H1 (cell line): ENCODE measurements at regions not wholly inside any gene's neighbourhood (a gene's known extent, or its start where the extent isn't known, plus 50 kb on each side); places are given as distances from the start of the nearest gene placed in this dataset.

Experiments used
- CTCF ChIA-PET: fragments of 300-600 bp; sonication (Branson Sonifier 250); formaldehyde crosslinking; loops from one replicate; lab custom pipeline; 2021; ENCODE audit not compliant: partially characterized antibody; lab: Charles Lee
- POLR2A ChIA-PET: fragments of 300-600 bp; sonication (Branson Sonifier 250); formaldehyde crosslinking; loops from one replicate; lab custom pipeline; 2021; ENCODE audit warnings: inconsistent platforms; ENCODE audit not compliant: partially characterized antibody; lab: Charles Lee
- DNase-seq, 2 experiments: peaks; one replicate each; pipeline versions ENCODE4 v3.0.0 to v3.0.0-alpha.2; 2010 to 2022; ENCODE audit warnings: low spot score in 2 of 2, low read depth in 1 of 2, mixed read lengths in 1 of 2
- FAIRE-seq: peaks from 2 replicates; lab custom pipeline; 2011; peaks lifted over from hg19 to GRCh38; lab: Jason Lieb, UNC
- H2AFZ ChIP-seq: 2 replicates; pipeline ENCODE4 v1.8.1; 2012; ENCODE audit warnings: low read length, inconsistent platforms
- H2AK5ac ChIP-seq: 2 replicates; pipeline ENCODE4 v1.6.1; 2013; ENCODE audit warnings: low read depth, low read length
- H2BK120ac ChIP-seq: replicated peaks from 2 replicates; pipeline ENCODE3; 2013; ENCODE audit warnings: low read depth, low read length, inconsistent platforms
- H2BK12ac ChIP-seq: 2 replicates; pipeline ENCODE4 v1.6.1; 2013; ENCODE audit warnings: low read depth, low read length
- H2BK15ac ChIP-seq: 2 replicates; pipeline ENCODE4 v1.6.1; 2013; ENCODE audit warnings: low read length
- H2BK20ac ChIP-seq: 2 replicates; pipeline ENCODE4 v1.6.1; 2013; ENCODE audit warnings: low read length
- H2BK5ac ChIP-seq: 2 replicates; pipeline ENCODE4 v1.6.1; 2013; ENCODE audit warnings: low read depth, low read length
- H3K14ac ChIP-seq: 2 replicates; pipeline ENCODE4 v1.6.1; 2013; ENCODE audit warnings: inconsistent platforms; ENCODE audit not compliant: insufficient read length
- H3K18ac ChIP-seq: 2 replicates; pipeline ENCODE4 v1.6.1; 2013; ENCODE audit warnings: low read length; ENCODE audit errors: extremely low read depth
- H3K23ac ChIP-seq: 2 replicates; pipeline ENCODE4 v1.6.1; 2013; ENCODE audit warnings: inconsistent platforms; ENCODE audit not compliant: insufficient read length
- H3K23me2 ChIP-seq: 2 replicates; pipeline ENCODE4 v1.6.1; 2013; ENCODE audit warnings: low read depth, low read length
- H3K27ac ChIP-seq: 2 replicates; pipeline ENCODE4 v1.6.1; 2011; ENCODE audit warnings: low read depth, low read length, inconsistent platforms
- H3K27me3 ChIP-seq, 4 experiments: replicated peaks in 1 of 4; 1 replicate in 1 of 4; 2 replicates in 3 of 4; pipeline versions ENCODE4 v1.6.1 to v1.8.1; 2011 to 2013; ENCODE audit warnings: low read length in 3 of 4, mild to moderate bottlenecking in 3 of 4, inconsistent platforms in 2 of 4, mixed read lengths in 2 of 4, moderate library complexity in 1 of 4; ENCODE audit not compliant: control insufficient read depth in 3 of 4, insufficient read depth in 3 of 4; ENCODE audit errors: extremely low read depth in 1 of 4
- H3K36me3 ChIP-seq, 4 experiments: 2 replicates each; pipeline versions ENCODE4 v1.6.1 to v1.8.1; 2011 to 2013; ENCODE audit warnings: mild to moderate bottlenecking in 4 of 4, low read length in 3 of 4, moderate library complexity in 2 of 4, control low read depth in 1 of 4, inconsistent platforms in 1 of 4; ENCODE audit not compliant: insufficient read depth in 4 of 4, control insufficient read depth in 2 of 4
- H3K4ac ChIP-seq: replicated peaks from 2 replicates; pipeline ENCODE3; 2013; ENCODE audit warnings: low read length, low read depth, mixed read lengths, inconsistent platforms; ENCODE audit not compliant: insufficient read length
- H3K4me1 ChIP-seq, 4 experiments: replicated peaks in 1 of 4; 1 replicate in 1 of 4; 2 replicates in 3 of 4; pipeline versions ENCODE4 v1.6.1 to v1.8.1; 2011 to 2013; ENCODE audit warnings: low read length in 3 of 4, inconsistent platforms in 2 of 4, mixed read lengths in 1 of 4; ENCODE audit not compliant: insufficient read depth in 4 of 4, control insufficient read depth in 3 of 4
- H3K4me2 ChIP-seq, 2 experiments: 2 replicates each; pipeline versions ENCODE4 v1.6.1 to v1.8.1; 2011 to 2013; ENCODE audit warnings: low read depth in 2 of 2, low read length in 2 of 2, control low read depth in 1 of 2, inconsistent platforms in 1 of 2, mild to moderate bottlenecking in 1 of 2; ENCODE audit not compliant: insufficient read depth in 1 of 2
- H3K4me3 ChIP-seq, 4 experiments: fragments of 200-600, 300-600 bp in 1 of 4; sonication (generic), shearing (Covaris generic), sonication (Bioruptor Twin) in 1 of 4; 2 replicates each; pipeline versions ENCODE4 v1.5.1 to v1.8.1; 2011 to 2016; ENCODE audit warnings: low read length in 4 of 4, low read depth in 3 of 4, control low read depth in 2 of 4, inconsistent platforms in 2 of 4, mild to moderate bottlenecking in 2 of 4, mixed read lengths in 1 of 4, moderate library complexity in 1 of 4; ENCODE audit not compliant: insufficient read depth in 2 of 4; ENCODE audit errors: extremely low read depth in 1 of 4
- H3K56ac ChIP-seq: replicated peaks from 2 replicates; pipeline ENCODE3; 2013; ENCODE audit warnings: low read depth, mild to moderate bottlenecking, mixed read lengths, low read length, inconsistent platforms; ENCODE audit not compliant: insufficient read length
- H3K79me1 ChIP-seq: 2 replicates; pipeline ENCODE4 v1.6.1; 2013; ENCODE audit warnings: low read depth, low read length, control low read depth
- H3K79me2 ChIP-seq, 2 experiments: 2 replicates each; pipeline versions ENCODE4 v1.6.1 to v1.8.1; 2012 to 2013; ENCODE audit warnings: low read length in 2 of 2, mild to moderate bottlenecking in 2 of 2, inconsistent platforms in 1 of 2; ENCODE audit not compliant: insufficient read depth in 2 of 2, control insufficient read depth in 1 of 2
- H3K9ac ChIP-seq, 4 experiments: replicated peaks in 1 of 4; 1 replicate in 1 of 4; 2 replicates in 3 of 4; pipeline versions ENCODE4 v1.6.1 to v1.8.1; 2011 to 2013; ENCODE audit warnings: low read depth in 3 of 4, low read length in 3 of 4, control low read depth in 2 of 4, mild to moderate bottlenecking in 2 of 4, moderate library complexity in 2 of 4, inconsistent platforms in 1 of 4; ENCODE audit errors: extremely low read depth in 1 of 4
- H3K9me3 ChIP-seq, 2 experiments: 2 replicates each; pipeline versions ENCODE4 v1.6.1 to v1.8.1; 2012 to 2013; ENCODE audit warnings: mild to moderate bottlenecking in 2 of 2, moderate library complexity in 2 of 2, control low read depth in 1 of 2, inconsistent platforms in 1 of 2, low read depth in 1 of 2, low read length in 1 of 2, mixed read lengths in 1 of 2; ENCODE audit not compliant: insufficient read depth in 2 of 2
- H4K20me1 ChIP-seq, 2 experiments: replicated peaks in 1 of 2; 2 replicates each; pipeline versions ENCODE3 to v1.8.1; 2011 to 2013; ENCODE audit warnings: inconsistent platforms in 2 of 2, low read length in 2 of 2, mild to moderate bottlenecking in 1 of 2; ENCODE audit not compliant: insufficient read depth in 2 of 2, control insufficient read depth in 1 of 2
- H4K5ac ChIP-seq: 2 replicates; pipeline ENCODE4 v1.6.1; 2013; ENCODE audit warnings: low read length, low read depth, mixed read lengths, inconsistent platforms; ENCODE audit not compliant: insufficient read length
- H4K8ac ChIP-seq: 2 replicates; pipeline ENCODE4 v1.8.0; 2013; ENCODE audit warnings: mild to moderate bottlenecking, moderate library complexity, low read length, inconsistent platforms; ENCODE audit not compliant: insufficient read depth; ENCODE audit errors: extremely low read depth
- H4K91ac ChIP-seq: replicated peaks from 2 replicates; pipeline ENCODE3; 2013; ENCODE audit warnings: low read length, mixed read lengths, inconsistent platforms; ENCODE audit not compliant: insufficient read length
- ASH2L ChIP-seq: fragments of 200-600, 300-600 bp; sonication (generic); IDR thresholded peaks from one replicate; pipeline ENCODE4 v1.7.1; 2017; ENCODE audit warnings: low read length
- CEBPB ChIP-seq: IDR thresholded peaks from 2 replicates; pipeline ENCODE4 v1.6.1; 2012; ENCODE audit warnings: low read depth, low read length
- EZH2 ChIP-seq: fragments of 200-600 bp; sonication (generic); IDR thresholded peaks from 2 replicates; pipeline ENCODE4 v1.7.1; 2012; ENCODE audit warnings: low read depth, mild to moderate bottlenecking, moderate library complexity, low read length, inconsistent platforms; ENCODE audit not compliant: severe bottlenecking
- GABPA ChIP-seq: IDR thresholded peaks from 2 replicates; pipeline ENCODE4 v1.6.1; 2011; ENCODE audit warnings: mild to moderate bottlenecking, low read length, moderate library complexity, borderline replicate concordance; ENCODE audit not compliant: insufficient read depth
- HDAC6 ChIP-seq: IDR thresholded peaks from one replicate; pipeline ENCODE4 v1.7.1; 2012; ENCODE audit warnings: low read depth, mild to moderate bottlenecking, inconsistent platforms, low read length, moderate library complexity
- KDM4A ChIP-seq: IDR thresholded peaks from one replicate; pipeline ENCODE4 v1.7.1; 2012; ENCODE audit warnings: low read depth, mild to moderate bottlenecking, moderate library complexity, low read length, inconsistent platforms; ENCODE audit not compliant: severe bottlenecking
- KDM5A ChIP-seq: fragments of 200-600 bp; IDR thresholded peaks from 2 replicates; pipeline ENCODE4 v1.7.1; 2012; ENCODE audit warnings: mild to moderate bottlenecking, low read length, inconsistent platforms, mixed read lengths
- SAP30 ChIP-seq: fragments of 300-600 bp; sonication (generic); IDR thresholded peaks from 2 replicates; pipeline ENCODE4 v1.7.1; 2012; ENCODE audit warnings: low read length, moderate library complexity, mild to moderate bottlenecking, inconsistent platforms; ENCODE audit not compliant: insufficient read depth, insufficient replicate concordance
- SIRT6 ChIP-seq: IDR thresholded peaks from one replicate; pipeline ENCODE4 v1.7.1; 2012; ENCODE audit warnings: low read length, inconsistent platforms
- SP4 ChIP-seq: IDR thresholded peaks from 2 replicates; pipeline ENCODE4 v1.6.1; 2012; ENCODE audit warnings: low read length, inconsistent platforms
- TEAD4 ChIP-seq: IDR thresholded peaks from 2 replicates; pipeline ENCODE4 v1.6.1; 2012; ENCODE audit warnings: low read depth, low read length, inconsistent platforms, mixed read lengths
- WGBS, 2 experiments: shearing (Covaris generic) in 1 of 2; methylation state at CpG; one replicate each; pipeline versions ENCODE4 v1.1.6 to v1.1.7; 2013 to 2015; ENCODE audit warnings: low lambda C conversion rate in 2 of 2, mixed read lengths in 2 of 2, inconsistent platforms in 1 of 2, low coverage in 1 of 2, missing lambda C conversion rate in 1 of 2; ENCODE audit not compliant: insufficient replicate concordance in 2 of 2, insufficient coverage in 1 of 2, insufficient read length in 1 of 2; ENCODE audit errors: extremely low coverage in 1 of 2, missing lambda C conversion rate in 1 of 2; 5-methylcytosine and 5-hydroxymethylcytosine counted together
- TF ChIP-seq, protein P1 (sequence below): IDR thresholded peaks from 2 replicates; pipeline ENCODE4 v1.6.1; 2011; ENCODE audit warnings: low read depth, mild to moderate bottlenecking, low read length; ENCODE audit not compliant: insufficient read depth

DNA sequence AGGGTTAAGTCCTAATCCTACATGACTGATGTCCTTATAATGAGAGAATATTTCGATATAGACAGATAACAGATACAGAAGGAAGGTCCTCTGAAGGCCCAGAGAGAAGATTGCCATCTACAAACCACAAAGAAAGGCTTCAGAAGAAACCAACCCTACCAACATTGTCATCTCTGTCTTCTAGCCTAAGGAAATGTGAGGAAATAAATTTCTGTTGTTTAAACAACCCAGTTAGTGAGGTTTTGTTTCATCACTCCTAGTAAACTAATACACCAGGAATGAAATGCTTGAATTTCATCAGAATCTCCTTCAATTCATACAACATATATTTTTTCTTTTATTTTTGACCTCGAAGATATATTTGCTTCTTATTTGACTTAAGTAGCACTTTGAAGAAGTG lies 1527.8 kb downstream of the STIM2 start:
- H3K14ac ChIP-seq, result no peak overlapping the region
- H2AFZ ChIP-seq, result no peak overlapping the region
- H3K23me2 ChIP-seq, result no peaks in the 10 kb centered on the region
- H3K27me3 ChIP-seq, result peaks cover 0 to 1% (median 0%) of the 10 kb centered on the region in 4 experiments; a peak in 1 of 7 replicates
- H3K4me3 ChIP-seq, result no peak overlapping the region
- H3K4me1 ChIP-seq, result no peaks in the 10 kb centered on the region
- no peak overlapping the region for H4K8ac ChIP-seq
- WGBS, 2 experiments, result 94% methylated on average over 2 of the region's 2 CpGs; no CpG with 5 or more reads in 1 of the 2 experiments
- ChIA-PET POLR2A (no interaction called here), CTCF (no interaction called here)
- no peak overlapping the region for H3K23ac ChIP-seq
- no peak overlapping the region for H2BK20ac ChIP-seq
- no peak overlapping the region for H3K9ac ChIP-seq
- H3K79me1 ChIP-seq, result no peaks in the 10 kb centered on the region
- no peak overlapping the region for H2AK5ac ChIP-seq
- H3K56ac ChIP-seq, result no peak overlapping the region
- no peaks in the 10 kb centered on the region for H3K79me2 ChIP-seq
- no peaks in the 10 kb centered on the region for H4K20me1 ChIP-seq
- H2BK12ac ChIP-seq, result no peak overlapping the region
- no peak overlapping the region for H2BK5ac ChIP-seq
- H4K5ac ChIP-seq, result no peak overlapping the region
- FAIRE-seq (no peak), DNase-seq (no peak)
- no peak overlapping the region for H3K18ac ChIP-seq
- no peak overlapping the region for H4K91ac ChIP-seq
- no peak overlapping the region for H3K4me2 ChIP-seq
- TF ChIP-seq EZH2 (no peak), KDM4A (no peak), SAP30 (no peak), ASH2L (no peak), KDM5A (no peak), HDAC6 (no peak), SP4 (no peak), TEAD4 (no peak), CEBPB (no peak), GABPA (no peak), SIRT6 (no peak)
- TF ChIP-seq, protein P1, sequence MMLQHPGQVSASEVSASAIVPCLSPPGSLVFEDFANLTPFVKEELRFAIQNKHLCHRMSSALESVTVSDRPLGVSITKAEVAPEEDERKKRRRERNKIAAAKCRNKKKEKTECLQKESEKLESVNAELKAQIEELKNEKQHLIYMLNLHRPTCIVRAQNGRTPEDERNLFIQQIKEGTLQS, result no peak
- no peaks in the 10 kb centered on the region for H3K36me3 ChIP-seq
- no peak overlapping the region for H2BK120ac ChIP-seq
- no peak overlapping the region for H2BK15ac ChIP-seq
- H3K4ac ChIP-seq, result no peak overlapping the region
- no peaks in the 10 kb centered on the region for H3K9me3 ChIP-seq
- H3K27ac ChIP-seq, result no peak overlapping the region
